Testis (tissue), 2 donors: ENCODE measurements at regions not wholly inside any gene's neighbourhood (a gene's known extent, or its start where the extent isn't known, plus 50 kb on each side); places are given as distances from the start of the nearest gene placed in this dataset.

Source experiments
- DNase-seq: peaks from one replicate; pipeline ENCODE4 v3.0.0-alpha.2; 2019
- H3K27ac ChIP-seq, 2 donors: fragments of 200-600 bp; sonication (generic); one replicate each; pipeline ENCODE4 v1.5.1; 2019
- H3K27me3 ChIP-seq: fragments of 200-600 bp; sonication (generic); one replicate; pipeline ENCODE4 v1.5.1; 2019
- H3K36me3 ChIP-seq: fragments of 200-600 bp; sonication (generic); one replicate; pipeline ENCODE4 v1.5.1; 2017; ENCODE audit warnings: low read depth; ENCODE audit errors: missing control alignments
- H3K4me1 ChIP-seq: fragments of 200-600 bp; sonication (generic); one replicate; pipeline ENCODE4 v1.5.1; 2019
- H3K4me3 ChIP-seq, 2 donors: fragments of 200-600 bp; sonication (generic); one replicate each; pipeline ENCODE4 v1.5.1; 2017 to 2019
- H3K9me3 ChIP-seq: fragments of 200-600 bp; sonication (generic); one replicate; pipeline ENCODE4 v1.5.1; 2017
- CTCF ChIP-seq, 3 experiments: fragments of 450-650 bp in 2 of 3; fragments of 200-600 bp in 1 of 3; sonication (generic) in 1 of 3; IDR thresholded peaks; one replicate each; pipeline ENCODE4 v1.5.1; 2016 to 2019; ENCODE audit warnings: antibody characterized with exemption in 3 of 3, mild to moderate bottlenecking in 2 of 3, moderate library complexity in 1 of 3
- POLR2A ChIP-seq: fragments of 450-650 bp; IDR thresholded peaks from one replicate; pipeline ENCODE4 v1.6.1; 2017; ENCODE audit warnings: antibody characterized with exemption, mild to moderate bottlenecking, moderate library complexity
- WGBS, 2 donors: methylation state at CpG; one replicate each; pipeline ENCODE4 v1.1.5; 2018; 5-methylcytosine and 5-hydroxymethylcytosine counted together
- intact Hi-C: fragments of 100-400 bp; cut with DNase I; formaldehyde crosslinking; loops from one replicate; pipeline ENCODE4 v1.15.1; 2023; ENCODE audit warnings: low total_unique reads

DNA sequence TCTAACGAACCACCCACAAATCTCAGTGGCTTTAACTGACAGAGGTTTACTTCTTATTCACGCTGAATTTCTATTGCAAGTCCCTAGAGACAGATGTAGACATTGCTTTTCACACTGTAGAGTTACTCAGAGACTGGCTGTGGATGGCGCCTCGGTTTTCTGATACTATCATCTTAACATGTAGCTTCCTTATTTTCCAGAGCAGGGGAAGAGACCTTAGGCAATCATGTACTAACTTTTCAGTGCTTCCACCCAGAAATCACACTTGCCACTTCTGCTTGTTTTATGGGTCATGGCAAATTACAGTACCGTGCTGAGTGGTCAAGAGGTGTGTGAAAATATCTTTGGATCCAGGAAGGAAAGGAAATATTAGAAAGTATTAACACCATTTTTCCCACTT lies 65.4 kb downstream of the MAF start:
- H3K4me3 ChIP-seq = no peak overlapping the region
- no peaks in the 10 kb centered on the region for H3K36me3 ChIP-seq
- H3K27ac ChIP-seq = no peak overlapping the region
- no peaks in the 10 kb centered on the region for H3K27me3 ChIP-seq
- peaks cover 8% of the 10 kb centered on the region for H3K4me1 ChIP-seq
- DNase-seq = no peak
- WGBS, 2 donors = 72 to 73% methylated on average over 5 of the region's 5 CpGs
- TF ChIP-seq POLR2A (no peak), CTCF (IDR thresholded peaks at IDR 0.05) (no peak)
- intact Hi-C loops = no loop called here
- no peaks in the 10 kb centered on the region for H3K9me3 ChIP-seq

GRCh38 chr16:79534143-79534542 lies 66.4 kb downstream of the MAF start:
- Histone ChIP-seq H3K9me3 (no peaks in the 10 kb centered on the region), H3K4me1 (peaks cover 8% of the 10 kb centered on the region), H3K27me3 (no peaks in the 10 kb centered on the region), H3K36me3 (no peaks in the 10 kb centered on the region), H3K4me3 (no peak overlapping the region), H3K27ac (no peak overlapping the region)
- intact Hi-C loops = no loop called here
- TF ChIP-seq POLR2A = no peak
- no peak for TF ChIP-seq CTCF (IDR thresholded peaks at IDR 0.05)
- no peak for DNase-seq
- 94 to 97% methylated on average over 3 of the region's 3 CpGs for WGBS, 2 donors

DNA sequence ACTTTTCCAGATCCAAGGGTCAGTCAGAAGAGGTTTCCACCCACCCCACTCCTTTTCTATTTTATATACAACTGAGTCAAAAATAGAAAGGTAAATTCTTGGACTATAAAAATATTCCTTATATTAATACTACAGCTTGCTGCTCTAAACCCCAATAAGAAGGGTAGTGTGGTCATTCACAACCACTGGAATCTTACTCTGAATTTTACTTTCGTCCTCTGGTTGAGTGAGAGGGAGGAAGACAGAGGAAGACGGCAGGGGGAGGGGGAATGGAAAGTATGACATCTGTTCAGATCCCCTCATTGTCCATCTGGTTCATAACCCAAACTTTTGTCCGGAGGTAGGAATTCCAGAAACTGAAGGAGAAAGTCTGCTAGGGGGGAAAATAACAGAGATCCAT lies 67.2 kb downstream of the MAF start:
- no peak for DNase-seq
- Histone ChIP-seq H3K9me3 (no peaks in the 10 kb centered on the region), H3K4me3 (no peak overlapping the region), H3K36me3 (no peaks in the 10 kb centered on the region), H3K27ac (no peak overlapping the region), H3K27me3 (no peaks in the 10 kb centered on the region), H3K4me1 (peaks cover 8% of the 10 kb centered on the region)
- intact Hi-C loops = no loop called here
- WGBS, 2 donors = 73 to 87% methylated on average over 3 of the region's 3 CpGs
- TF ChIP-seq CTCF (IDR thresholded peaks at IDR 0.05) (no peak), POLR2A (no peak)

DNA sequence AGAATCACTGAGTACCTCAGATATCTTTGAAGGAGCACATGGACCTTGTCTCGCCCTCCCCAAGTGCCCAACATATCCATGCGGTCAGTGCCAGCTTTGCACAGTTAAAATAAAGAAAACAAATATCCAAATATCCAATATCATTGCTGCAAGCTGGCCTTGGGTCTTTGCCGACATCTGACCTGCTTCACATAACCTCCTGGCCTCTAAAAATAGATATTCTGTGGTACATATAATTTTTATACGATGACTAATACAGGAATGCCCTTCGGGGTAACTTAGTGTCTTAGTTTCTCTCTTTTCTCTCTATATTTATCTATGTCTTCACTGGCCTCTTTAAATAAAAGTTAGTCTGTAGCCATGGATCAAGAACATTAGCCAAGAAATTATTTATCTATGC lies 67.8 kb downstream of the MAF start:
- TF ChIP-seq POLR2A (no peak), CTCF (IDR thresholded peaks at IDR 0.05) (no peak)
- WGBS, 2 donors = 61 to 70% methylated on average over 5 of the region's 5 CpGs
- Histone ChIP-seq H3K27me3 (no peaks in the 10 kb centered on the region), H3K27ac (no peak overlapping the region), H3K4me3 (no peak overlapping the region), H3K9me3 (no peaks in the 10 kb centered on the region), H3K36me3 (no peaks in the 10 kb centered on the region), H3K4me1 (peaks cover 8% of the 10 kb centered on the region)
- intact Hi-C loops = no loop called here
- no peak for DNase-seq

DNA sequence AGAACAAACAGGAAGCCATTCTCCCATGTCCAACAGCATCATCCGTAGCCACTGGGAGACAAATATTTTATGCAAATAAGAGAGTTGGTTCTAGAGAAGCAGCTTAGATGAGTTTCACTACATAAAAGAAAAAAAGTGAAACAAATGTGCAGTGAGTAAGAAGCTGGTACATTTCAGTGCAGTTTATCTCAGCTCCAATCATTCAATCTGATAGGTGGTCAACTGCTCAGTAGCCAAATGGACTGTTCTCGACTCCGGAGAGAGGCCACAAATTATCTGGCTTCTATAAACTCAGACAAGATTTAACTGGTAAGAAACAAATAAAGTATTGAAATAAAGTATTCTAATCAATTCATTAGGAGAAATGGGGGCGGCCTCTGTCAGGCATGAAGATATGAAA lies 68.3 kb downstream of the MAF start:
- intact Hi-C loops = no loop called here
- DNase-seq = no peak
- TF ChIP-seq CTCF (IDR thresholded peaks at IDR 0.05) = no peak
- no peak for TF ChIP-seq POLR2A
- no peaks in the 10 kb centered on the region for H3K27me3 ChIP-seq
- no peak overlapping the region for H3K27ac ChIP-seq
- H3K9me3 ChIP-seq = no peaks in the 10 kb centered on the region
- H3K4me3 ChIP-seq = no peak overlapping the region
- WGBS, 2 donors = 84 to 95% methylated on average over 4 of the region's 4 CpGs
- H3K4me1 ChIP-seq = peaks cover 6% of the 10 kb centered on the region
- H3K36me3 ChIP-seq = no peaks in the 10 kb centered on the region
